CD4-positive, alpha-beta T cell treated with Interleukin-21 for 1 hour (primary cell): ENCODE measurements at regions not wholly inside any gene's neighbourhood (a gene's known extent, or its start where the extent isn't known, plus 50 kb on each side); places are given as distances from the start of the nearest gene placed in this dataset.
A peak's percentile ranks its signal among the peaks of the same experiment; 100 is the strongest.

ENCODE experiments used
- DNase-seq: peaks from one replicate; pipeline ENCODE4 v3.0.0-alpha.2; 2020

- no peak for DNase-seq
Measured at GRCh38 chr7:69130396-69130795, 467.9 kb upstream of the AUTS2 start.

- DNase-seq = no peak
Measured at GRCh38 chr7:69134316-69134715, 464.0 kb upstream of the AUTS2 start.

- no peak for DNase-seq
Measured at GRCh38 chr7:69147631-69148030, 450.6 kb upstream of the AUTS2 start.

DNA sequence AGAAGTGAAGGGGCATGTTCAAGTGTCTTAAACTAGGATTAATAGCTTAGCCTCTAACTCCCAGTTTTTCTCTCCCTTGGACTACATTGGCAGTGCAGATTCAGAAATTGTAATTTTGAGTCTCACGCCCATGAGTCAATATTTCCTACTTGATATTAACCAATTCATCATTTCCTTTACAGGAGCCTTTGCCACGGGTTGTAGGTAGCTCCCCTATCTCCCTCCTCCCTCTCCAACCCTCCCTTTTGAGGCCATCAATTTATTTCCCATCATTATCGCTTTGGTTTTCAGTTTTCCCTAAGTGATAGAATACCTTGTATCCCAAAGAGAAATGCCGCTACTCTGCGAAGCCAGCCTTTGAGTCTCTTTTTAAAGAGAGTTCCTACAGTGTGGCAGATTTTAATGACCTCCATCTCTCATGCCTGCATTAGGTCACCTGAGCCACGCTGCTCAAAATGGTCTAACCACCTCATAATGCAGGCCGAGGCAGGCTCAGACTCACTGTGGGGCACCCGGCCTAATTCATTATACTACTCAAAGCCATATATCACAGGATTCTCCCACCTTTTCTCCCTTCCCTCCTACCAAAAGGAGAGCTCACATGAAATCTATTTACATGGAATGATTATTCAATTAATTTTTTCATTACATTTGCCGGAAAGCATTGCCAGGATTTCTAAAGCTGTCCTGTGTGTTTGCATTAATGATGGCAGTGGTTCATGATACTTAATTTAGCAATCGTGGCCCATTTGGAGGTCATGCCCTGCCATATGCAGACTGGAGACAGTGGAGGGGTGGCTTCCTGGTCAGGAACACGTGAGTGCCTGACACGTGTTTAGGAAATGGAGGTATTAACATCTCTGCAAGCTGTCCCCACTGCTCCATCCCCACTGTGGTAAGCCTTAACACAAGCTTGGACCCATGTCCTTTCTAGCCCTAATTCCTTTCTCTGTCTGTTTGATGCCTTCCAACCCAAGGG, 448.2 kb upstream of the AUTS2 start:
- DNase-seq = no peak

- DNase-seq = no peak
Measured at GRCh38 chr7:69162326-69162725, 435.9 kb upstream of the AUTS2 start.

DNA sequence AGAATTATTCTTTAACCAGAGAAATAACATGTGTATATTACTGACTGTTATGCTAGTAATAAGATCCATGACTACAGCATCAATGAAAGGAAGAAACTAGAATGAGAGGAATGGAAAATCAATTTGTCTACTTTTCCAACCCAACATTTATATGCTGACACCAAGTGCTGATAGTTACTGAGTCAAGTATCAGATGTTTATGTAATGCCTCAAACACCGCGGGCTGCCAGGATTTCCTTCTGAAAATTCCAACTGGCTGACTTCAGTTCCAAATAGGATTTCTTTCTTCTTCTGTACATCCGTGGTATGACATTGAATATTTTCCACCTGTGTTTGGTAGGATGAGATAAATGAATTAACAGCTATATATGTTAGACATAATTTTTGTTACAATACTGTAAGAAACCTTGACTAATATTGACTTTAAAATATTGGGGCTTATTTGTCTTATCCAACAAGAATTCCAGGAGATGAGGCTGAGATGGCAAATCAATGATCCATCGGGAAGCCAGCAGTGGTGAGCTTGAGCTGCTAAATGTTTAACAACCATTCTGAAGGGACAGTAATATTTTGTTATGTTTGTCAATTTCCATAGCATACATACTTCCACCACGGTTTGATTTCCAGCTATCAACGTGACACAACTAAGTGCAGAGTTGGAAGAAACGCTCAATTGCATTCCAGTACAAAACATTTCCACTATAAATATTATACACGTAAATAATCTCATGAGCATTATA, 435.2 kb upstream of the AUTS2 start:
- DNase-seq = no peak

DNA sequence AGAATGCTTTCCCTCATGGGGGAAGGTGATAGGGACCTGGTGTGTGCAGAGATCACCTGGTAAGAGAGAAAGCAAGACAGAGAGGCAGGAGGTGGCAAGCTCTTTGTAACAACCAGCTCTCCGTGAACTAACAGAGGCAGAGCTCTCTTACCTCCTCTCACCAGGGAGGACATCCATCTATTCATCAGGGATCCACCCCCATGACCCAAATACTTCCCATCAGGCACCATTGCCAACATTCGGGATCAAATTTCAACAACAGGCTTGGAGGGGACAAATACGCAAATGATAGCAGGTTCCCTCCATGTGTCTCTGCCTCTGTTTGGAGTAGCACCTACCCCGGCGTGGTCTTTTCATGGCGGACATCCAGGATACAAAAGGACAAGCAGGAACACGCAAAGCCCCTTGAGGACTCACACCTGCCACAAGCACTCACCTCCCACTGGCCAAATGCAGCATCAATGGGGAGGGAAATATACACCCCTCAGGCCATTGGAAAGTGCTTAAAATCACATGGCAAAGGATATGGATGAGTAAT, 431.2 kb upstream of the AUTS2 start:
- DNase-seq = no peak

- no peak for DNase-seq
Measured at GRCh38 chr7:69169386-69169785, 428.9 kb upstream of the AUTS2 start.

GRCh38 chr7:69172357-69173077, 425.8 kb upstream of the AUTS2 start:
- no peak for DNase-seq

DNA sequence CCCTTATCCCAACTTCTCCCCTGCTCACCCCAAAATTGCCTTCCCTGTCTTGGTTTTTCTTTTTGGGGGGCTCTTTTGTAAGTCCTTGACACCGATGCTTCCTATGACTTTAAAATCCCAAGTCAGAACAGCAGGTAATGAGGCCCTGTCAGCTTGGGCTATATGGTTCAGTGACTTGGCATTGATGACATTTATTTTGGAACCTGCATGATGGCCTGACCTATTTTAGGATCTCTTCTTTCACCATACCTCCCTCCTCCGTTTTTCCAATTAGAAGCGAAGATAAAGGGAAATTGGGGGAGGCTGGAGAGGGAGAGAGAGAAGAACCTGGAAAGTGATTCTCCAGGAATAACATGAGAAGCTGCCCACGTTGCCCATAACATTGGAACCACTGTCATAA, 424.9 kb upstream of the AUTS2 start:
- DNase-seq = no peak

DNA sequence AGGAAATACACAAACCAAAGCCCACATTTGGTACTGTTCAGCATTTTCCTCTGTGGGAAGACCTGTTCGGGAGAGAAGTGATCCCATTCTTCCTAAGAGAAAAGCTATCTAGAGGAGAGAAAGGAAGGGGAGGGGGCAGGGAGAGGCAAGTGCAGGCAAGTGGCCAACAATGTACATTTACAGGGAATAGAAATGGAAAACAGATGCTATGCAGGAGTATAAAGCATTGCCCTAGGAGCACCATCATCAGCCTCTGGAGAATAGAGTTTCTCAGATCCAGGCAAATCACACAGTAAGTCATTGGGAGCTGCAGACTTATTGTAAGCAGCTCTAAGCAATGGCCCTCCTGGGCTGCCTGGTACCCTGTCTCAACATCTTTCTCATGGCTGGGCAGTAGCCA, 424.4 kb upstream of the AUTS2 start:
- no peak for DNase-seq

GRCh38 chr7:69176841-69177240, 421.4 kb upstream of the AUTS2 start:
- no peak for DNase-seq

DNA sequence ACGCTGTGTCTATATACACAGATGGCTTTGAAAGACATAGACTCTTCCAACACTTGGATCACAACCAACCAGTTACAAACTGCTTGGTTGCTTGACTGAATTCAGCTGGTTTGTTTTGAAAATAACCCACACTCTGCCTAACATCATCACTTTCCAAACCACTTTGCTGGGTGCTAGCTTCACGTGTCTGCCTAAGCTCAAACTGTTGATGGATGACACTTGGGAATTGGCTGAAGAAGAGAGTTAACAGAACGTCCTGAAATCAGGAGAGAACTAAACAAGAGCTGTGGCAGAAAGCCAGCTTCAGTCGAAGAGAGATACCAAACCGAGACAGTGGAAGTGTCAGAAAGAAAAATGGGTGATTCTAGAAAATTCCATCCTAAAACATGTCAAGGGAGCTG, 420.8 kb upstream of the AUTS2 start:
- DNase-seq = no peak

DNA sequence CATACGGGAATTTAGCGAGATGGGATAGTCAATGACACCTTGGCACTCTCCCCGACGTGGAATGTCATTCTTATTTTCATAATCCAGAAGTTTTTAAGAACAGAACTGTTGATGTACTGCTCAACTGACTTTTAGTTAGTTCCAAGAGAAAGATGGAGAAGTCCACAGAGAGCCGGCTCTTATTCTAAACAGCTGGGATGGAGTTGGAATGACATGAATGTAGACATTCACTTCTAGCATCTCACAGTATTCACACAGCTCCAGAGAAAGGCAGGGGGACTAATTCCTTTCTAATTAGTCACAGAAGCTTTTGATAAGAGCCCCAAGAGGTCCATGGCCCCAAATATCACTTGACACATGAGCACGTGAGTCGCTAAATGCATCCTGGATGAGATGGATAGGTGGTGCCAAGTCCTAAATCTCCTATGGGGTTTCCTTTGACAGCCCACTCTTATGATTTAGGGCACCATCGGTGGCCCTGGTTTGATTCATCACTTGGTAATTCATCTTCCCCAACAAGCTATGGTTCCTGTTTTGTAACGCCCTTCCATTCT, 420.3 kb upstream of the AUTS2 start:
- DNase-seq = no peak

DNA sequence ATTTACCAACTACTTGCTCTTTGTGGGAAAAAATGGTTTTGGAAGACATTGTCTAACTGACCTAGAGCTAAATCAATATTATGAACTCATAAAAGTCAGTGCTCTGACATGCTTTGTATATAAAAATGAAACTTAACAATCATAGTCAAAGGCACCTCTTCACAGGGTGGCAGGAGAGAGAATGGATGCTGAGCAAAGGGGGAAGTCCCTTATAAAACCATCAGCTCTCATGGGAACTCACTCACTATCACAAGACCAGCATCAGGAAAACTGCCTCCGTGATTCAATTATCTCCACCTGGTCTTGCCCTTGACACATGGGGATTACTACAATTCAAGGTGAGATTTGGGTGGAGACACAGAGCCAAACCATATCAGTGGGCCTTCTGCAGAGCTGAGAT, 417.6 kb upstream of the AUTS2 start:
- DNase-seq = no peak

DNA sequence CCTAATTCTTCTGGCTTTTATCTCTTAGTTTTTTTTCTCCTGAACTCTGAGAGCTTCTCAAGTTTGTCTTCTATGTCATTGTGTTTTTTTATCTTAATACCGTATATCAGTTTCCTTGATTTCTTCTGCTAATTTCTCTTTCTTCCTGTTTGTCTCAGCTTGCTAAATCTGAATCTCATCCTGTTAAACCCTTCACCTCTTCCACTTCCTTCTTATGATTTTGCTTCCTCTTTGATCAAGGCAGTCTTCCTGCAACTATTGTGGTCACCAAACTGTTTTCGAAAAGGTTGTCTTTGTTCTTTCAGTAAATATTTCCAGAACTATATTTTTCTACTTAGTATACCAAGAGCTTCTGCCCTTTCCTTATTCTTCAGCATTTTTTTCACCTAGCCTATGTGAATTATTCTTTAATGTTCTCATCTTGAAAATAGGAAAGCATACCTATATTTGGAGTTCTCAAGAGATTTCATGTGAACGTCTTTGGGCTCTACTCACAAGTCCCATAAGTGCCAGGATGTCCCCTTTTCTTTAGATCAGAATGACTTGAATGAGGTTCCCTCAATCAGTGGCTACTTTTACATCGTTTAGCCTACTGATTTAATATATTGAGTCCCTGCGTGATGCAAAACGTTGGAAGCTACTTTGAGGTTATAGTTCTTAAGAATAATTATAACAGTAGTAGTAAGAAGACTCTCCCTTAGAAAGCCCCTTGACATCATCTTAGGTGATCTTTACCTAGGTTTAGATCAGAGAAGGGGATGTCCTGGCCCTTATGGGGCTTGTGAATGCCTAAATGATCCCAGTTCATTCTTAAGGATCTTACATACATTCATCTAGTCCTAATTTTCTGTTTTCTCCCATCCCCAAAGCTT, 415.4 kb upstream of the AUTS2 start:
- no peak for DNase-seq

DNA sequence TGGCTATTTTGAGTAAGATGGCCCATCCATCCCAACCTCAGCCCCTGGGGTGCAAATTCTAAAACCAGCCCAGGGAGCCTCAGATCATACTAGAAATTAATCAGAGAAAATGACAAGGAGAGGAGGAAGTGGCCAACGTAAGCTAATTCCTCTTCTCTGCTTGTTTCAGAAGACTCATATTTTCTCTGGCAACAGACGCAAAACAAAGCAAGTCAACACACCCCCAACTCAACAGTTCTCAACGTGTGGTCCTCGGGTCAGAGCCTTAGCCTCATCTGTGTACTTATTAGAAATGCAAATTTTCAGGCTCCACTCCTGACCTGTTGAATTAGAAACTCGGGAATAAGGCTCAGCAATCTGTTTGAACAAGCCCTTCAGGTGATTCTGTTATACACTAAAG, 413.9 kb upstream of the AUTS2 start:
- peak; percentile 0 for DNase-seq

DNA sequence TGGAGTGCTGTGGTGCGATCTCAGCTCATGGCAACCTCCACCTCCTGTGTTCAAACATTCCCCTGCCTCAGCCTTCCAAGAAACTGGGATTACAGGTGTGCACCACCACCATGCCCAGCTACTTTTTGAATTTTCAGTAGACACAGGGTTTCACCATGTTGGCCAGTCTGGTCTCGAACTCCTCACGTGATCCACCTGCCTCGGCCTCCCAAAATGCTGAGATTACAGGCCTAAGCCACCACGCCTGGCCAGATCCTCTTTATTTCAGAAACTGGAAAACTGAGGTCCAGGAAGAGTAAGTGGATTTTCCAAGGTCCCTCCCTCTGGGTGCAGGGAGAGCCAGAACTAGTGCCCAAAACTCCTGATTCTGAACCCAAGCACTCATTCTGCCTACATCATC, 413.1 kb upstream of the AUTS2 start:
- DNase-seq = no peak

- no peak for DNase-seq
Measured at GRCh38 chr7:69186974-69187373, 411.3 kb upstream of the AUTS2 start.

GRCh38 chr7:69187824-69188333, 410.4 kb upstream of the AUTS2 start:
- DNase-seq = no peak

GRCh38 chr7:69189406-69189805, 408.9 kb upstream of the AUTS2 start:
- no peak for DNase-seq

GRCh38 chr7:69190025-69190424, 408.2 kb upstream of the AUTS2 start:
- DNase-seq = no peak
